GM19351 (cell line): ENCODE measurements at regions not wholly inside any gene's neighbourhood (a gene's known extent, or its start where the extent isn't known, plus 50 kb on each side); places are given as distances from the start of the nearest gene placed in this dataset.
A peak's percentile ranks its signal among the peaks of the same experiment; 100 is the strongest.

Experiments
- ATAC-seq: cut with Tn5 transposase; IDR thresholded peaks from one replicate; pipeline ENCODE4 v1.9.1; 2021; ENCODE audit warnings: mild to moderate bottlenecking, moderate library complexity; ENCODE audit not compliant: unreplicated experiment

DNA sequence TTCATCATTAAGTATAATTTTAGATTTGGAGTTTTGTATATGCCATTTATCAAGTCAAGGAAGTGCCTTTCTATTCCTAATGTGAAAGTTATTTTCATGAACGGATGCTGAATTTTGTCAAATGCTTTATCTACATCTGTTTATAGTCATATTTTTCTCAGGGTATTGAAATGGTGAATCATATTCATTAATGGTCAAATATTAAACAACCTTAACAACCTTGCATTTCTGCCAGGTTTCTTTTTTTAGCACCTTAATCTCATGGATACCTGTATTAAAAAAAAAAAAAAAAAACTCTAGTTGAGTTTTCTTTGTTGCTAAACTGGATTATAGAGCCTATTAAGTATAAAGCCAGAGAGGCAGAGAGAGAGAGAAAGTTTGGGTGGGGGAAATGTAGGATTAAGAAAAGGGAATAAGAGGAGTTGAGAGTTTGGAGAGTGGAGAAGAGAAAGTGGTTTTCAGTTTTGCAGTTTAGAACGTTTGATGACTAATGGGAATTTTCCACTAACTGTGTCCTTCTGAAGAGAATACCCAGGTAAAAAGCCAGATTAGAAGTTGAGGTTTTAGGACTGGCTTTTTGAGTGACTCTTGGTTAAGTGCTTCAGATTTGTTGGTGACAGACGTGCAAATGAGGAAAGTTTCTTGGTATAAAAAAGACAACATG lies 305.0 kb downstream of the HLX start:
- no peak for ATAC-seq

DNA sequence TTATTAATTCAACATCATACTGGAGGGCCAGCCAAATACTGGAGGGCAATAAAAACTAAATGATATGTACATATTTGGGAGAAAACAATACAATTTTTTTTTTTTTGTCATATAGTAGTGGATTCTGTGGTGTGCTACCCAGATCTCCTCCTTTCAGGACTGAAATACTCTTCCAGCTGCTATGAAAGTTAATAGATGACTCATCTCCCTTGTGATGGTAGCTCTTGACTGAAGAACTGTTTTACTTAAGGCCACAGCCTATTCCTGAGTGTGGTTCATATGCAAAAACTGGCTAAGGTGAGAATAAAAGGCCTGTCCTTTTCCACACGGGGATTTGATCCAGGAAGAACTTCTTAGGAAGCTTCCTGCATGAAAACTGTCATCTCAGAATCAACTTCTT lies 307.9 kb downstream of the HLX start:
- ATAC-seq, result peak; percentile 73

DNA sequence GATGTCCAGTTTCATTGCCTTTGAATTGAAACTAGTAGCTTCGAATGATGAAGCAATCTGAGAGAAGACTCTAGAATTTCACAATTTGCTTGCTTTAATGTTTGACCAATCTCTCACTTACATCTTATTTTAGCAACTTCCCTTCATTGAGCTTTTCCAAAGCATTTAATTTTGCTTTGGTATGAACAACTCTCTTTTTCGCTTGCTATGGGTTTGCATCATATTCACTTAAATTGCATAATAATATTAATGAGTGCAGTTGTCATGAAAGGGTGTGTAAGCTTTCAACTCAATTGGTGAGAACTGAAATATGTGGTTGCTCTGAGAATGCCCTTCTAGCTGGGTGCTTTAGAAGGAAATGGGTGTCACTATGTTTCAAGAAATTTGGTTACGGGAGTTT lies 309.2 kb downstream of the HLX start:
- ATAC-seq, result no peak

DNA sequence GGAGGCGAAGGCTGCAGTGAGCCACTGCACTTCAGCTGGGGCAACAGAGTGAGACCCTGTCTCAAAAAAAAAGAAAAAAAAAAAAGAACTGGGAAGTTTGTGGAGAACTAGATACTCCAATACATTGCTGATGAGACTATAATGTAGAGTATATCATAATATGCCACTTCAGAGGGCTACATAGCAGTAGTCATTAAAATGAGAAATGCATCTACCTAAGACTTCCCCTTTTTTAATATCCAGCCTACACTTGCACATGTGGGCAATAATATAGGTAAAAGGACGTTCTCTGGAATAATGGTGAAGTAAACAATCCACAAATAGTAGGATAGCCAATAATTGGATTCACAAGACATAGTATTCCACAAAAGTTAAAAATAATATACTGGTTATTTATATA lies 311.0 kb downstream of the HLX start:
- no peak for ATAC-seq

DNA sequence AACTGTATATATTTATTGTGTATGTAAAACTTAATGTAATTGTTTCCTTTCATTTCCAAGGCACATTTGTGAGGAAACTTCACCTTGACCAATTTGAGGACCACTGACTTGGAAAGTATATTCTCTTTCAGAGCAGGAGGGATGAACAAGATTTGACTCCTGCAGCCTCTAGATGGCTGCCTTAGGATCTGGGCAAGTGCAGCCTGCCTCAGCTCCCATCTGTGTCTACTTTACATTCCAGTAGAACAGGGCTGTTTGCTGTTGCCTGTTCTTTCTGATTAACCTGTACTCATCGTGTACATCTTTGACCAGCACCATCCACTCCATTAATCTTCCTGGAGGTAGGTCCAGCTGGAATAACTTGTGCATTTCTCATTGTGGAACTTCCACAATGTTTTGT lies 312.8 kb downstream of the HLX start:
- no peak for ATAC-seq

DNA sequence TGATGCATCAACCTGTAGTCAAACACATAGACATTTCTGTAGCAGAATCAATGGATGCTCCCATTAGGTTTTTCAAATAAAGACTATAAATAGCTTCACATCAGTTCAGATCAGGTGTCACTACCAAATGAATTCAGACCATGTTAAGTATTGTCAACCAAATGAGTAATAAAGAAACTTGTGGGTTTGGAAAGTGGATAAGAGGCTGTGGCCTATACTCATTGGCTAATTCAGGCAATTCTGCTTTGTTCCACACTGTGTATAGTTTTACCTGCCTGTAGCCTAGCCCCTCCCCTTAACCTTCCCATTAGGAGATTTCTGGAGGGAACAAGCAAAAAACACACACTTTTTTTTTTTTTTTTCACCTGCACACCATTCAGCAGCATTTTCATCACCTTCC lies 321.2 kb downstream of the HLX start:
- peak; percentile 82 for ATAC-seq

DNA sequence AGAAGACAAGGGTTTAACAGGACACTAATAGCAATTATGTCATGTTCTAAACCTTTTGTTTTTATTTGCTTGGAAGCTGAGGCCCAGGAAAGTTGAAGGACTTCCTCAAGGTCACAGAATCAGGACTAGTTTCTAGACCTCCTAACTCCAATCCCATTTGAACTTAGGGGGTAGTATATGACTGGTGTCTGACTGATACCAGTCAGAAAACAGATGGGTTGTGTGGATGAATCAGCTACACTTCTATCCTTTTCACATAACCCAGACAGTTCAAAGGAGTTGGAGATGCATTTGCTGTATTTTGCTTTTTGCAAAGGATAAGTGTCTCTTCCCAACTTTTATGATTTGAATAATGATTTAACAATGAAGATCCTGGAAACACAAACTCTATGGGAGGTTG lies 322.5 kb downstream of the HLX start:
- no peak for ATAC-seq

DNA sequence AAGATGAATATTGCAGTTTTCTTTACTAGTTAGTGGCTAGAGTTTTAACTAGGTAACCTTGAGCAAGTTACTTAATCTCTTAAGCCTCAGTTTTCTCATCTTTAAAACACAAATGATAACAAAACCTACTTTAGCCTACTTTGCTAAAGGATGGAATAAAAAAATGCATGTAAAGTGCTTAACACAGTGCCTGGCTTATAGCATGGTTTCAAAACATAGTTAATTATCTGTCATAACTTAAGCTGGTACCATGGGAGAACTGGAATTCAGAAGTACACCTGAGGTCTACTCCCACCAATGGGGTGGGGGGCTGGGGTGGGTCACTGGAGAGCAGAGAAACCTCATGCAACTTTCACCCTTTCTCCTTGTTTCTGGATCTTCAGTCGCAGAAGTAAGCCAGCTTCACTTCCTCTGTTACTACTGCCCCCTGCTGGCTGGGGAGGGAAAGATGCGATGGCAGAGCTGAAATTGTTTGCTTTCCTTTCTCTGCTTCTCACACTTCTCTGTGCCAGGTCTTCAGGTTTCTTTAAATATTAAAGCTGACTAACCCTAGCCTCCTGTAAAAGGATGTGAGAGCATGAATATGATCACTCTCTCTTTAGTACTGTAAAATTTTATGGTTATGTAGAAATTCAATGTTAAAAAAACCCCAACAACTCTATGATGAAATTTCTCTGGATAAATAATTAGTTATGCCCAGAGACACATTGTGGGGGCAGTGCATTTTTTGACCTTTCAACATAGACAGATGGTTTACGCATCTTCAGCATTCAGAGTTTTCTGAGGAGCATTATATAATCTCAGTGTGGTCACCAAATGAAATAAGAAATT lies 324.2 kb downstream of the HLX start:
- ATAC-seq, result peak; percentile 68

DNA sequence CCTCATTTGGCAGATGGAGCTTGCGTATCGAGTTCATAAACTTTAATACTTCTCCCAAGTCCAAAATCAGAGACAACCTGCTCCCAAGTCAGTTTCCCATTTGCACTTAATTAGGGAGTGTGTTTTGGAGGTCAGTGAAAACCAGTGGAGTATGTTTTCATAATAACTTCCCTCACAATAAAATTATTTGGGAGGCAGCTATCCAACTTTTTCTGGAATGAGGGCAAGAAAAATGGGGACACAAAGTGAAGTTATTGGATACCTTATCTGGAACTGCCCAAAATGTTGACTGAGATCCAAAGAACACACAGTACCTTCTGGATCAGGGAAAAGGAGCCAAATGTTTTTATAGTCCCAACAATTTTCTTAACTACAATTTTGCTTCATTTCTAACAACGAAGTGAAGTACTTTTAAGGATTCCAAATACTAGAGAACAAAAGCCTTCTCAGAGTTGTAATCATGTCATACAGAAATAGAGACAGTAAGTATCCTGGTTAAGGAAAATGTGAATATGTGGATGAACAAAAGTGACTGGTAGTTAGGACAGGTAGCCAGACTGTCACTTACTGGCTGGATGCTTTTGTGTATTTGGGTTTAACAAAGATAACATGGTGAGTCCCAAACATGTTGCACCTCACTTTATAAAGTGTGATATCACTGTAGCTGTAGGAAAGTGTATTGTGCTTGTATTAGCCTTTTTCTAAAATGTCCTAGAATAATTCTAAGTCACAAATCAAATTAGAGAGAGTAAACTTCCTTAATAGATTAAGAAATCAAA lies 325.0 kb downstream of the HLX start:
- ATAC-seq, result no peak

DNA sequence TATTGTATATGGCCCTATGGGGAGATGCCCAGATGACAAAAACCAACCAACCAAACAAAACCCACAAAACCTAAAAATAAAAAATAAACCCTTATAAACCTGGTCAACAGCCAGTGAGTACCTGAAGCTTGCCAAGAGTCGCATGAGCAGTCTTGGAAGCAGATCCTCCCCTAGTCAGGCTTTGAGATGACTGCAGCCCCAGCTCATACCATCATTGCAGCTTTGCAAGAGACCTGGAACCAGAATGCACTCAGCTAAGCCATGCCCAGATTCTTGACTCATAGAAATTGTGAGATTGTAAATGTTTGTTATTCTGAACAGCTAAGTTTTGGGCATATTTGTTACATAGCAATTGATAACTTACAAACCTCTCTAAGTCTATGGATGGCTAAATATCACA lies 326.8 kb downstream of the HLX start:
- ATAC-seq, result no peak

DNA sequence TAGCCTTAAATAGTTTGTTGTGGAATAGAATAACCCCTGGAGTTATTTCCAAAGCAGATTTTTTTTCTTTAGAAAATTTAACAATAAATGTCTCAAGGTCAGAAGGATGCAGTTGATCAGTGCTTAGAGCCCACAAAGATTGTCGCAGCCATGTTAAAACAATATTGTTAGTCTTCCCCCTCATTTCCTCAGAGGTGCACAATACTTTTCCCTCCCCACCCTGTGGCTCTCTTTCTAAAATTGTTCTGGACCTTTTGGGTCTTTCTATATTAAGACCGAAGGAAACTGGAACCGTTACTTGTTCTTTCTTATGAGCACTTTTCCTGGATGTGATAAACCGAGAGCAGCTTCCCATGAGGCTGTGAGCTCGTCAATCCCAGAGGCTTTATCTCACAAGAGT lies 333.7 kb downstream of the HLX start:
- no peak for ATAC-seq

DNA sequence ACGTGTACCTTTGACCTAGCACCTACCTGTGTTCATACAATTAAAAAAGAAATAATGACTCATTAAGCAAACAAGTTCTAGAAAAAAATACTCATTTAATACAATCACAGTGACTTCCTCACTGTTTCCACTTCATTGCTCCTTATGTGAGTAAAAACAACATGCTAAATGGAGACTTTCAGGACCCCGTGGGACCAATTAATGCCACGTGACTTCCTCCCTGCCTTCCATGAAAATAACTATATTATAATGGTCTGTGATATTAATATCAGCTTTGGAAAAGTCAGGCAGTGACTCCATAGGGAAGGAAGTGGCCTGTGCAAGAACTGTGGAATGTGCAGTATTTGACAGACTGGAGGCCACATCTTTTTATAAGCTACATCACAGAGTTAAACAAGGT lies 337.8 kb downstream of the HLX start:
- no peak for ATAC-seq

DNA sequence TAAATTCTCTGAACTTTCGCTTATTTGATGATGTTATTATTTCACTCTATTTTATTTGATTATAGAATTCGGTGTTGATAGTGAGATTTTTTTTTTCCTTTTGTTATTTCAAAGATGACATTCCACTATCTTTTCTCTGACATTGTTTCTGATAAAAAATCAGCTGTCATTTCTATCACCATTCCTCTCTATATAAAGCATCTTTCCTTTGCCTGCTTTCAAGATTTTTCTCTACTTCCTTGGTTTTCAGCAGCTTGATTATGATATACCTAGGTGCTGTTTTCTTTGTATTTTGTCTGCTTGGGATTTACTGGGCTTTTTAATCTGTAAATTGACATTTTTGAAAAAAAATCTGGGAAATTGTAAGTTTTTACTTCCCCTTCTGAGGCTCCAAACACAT lies 344.0 kb downstream of the HLX start:
- no peak for ATAC-seq

DNA sequence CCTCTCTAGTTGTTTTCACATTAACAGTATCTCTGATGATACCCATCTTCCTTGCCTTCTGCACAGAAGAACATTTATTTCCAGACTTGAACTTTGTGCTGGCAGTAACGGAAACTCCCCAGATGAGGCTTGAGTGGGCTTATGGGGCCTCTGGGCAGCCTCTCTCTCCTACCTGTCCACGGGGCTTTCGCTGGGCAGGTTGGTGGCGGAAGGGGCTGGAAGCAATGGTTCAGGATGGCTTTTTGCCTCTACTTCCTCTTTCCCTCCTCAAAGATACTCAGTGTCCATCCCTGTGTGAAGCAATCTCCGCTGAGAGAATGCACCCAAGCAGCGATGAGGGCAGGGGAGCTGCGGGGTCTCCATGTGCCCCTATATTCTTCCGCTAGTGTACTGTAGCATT lies 348.2 kb downstream of the HLX start:
- ATAC-seq, result peak; percentile 13

DNA sequence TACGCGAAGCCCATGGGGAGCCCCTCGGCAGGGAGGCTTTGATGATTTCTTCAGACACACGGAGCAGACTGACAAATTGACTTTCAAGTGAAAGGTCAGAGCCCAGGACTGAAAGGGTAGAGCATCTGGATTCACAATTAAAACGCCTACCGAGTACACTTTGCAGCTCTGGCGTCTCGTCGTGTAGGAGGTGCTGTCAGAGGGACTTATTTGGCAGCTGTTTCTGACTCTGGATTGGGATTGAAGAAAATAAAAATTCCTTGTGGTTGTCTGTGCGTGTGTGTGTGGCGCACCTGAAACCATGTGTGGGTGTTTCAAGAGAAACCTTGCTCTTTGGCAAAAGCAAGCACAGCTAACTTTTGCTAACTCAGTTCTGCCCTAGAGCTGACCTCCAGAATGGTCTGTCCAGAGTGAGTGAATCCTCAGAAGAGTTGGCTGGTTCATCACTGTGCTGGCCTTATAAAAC lies 348.7 kb downstream of the HLX start:
- ATAC-seq, result peak; percentile 66

DNA sequence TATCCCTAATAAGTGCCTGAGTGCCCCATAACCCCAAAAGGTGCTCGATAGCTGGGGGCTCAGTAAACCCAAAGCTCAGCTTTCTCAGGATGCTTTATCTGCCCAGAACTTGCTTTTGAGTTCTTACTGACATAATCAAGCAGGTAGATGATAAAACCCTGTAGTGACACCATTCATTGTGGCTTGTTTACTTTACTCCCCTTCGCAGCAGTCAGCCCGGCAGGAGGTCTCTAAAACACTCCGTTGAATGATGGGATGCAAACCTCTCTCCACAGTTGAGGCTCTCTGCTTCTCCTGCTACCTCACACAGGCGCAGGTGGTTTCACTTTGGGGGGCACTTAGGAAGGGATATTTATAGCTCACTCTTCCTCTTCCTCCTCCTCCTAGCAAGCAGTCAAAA lies 349.4 kb downstream of the HLX start:
- no peak for ATAC-seq

DNA sequence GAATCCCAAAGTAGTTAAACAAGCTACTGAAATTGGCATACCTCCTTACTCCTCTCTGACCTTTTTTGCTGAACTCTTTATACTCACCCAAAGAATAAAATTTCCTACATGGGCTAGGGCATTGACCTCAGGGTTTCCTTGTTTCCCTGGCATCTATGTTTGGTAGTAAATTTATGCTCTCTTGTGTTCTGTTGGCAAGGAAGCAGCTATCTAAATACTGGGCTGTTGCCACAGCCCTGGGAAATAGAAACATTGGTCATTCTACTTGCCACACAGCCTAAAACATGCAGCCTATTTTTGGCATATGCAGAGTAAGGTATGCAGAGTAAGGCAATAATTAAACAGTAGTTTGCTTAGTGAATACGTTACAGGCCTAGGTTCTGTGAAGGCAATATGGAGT lies 351.4 kb downstream of the HLX start:
- ATAC-seq, result no peak

DNA sequence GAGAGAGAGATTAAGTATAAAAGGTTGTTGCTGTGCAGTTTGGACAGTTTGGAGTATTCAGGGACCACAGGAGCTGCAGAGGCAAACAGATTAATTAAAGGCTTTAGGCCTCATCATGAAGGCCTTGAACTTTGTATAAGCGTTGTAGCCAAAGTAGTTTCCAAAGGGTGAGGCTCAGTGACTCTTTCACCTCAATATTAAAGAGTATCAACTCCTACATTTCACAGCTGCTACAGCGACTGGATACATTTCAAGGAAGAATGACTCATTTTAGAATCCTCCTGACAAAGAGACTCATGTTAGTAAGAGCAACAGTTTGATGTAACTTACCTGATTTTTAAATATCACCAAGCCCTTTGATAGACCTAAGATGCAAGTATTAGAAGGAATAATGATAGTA lies 355.5 kb downstream of the HLX start:
- ATAC-seq, result no peak

DNA sequence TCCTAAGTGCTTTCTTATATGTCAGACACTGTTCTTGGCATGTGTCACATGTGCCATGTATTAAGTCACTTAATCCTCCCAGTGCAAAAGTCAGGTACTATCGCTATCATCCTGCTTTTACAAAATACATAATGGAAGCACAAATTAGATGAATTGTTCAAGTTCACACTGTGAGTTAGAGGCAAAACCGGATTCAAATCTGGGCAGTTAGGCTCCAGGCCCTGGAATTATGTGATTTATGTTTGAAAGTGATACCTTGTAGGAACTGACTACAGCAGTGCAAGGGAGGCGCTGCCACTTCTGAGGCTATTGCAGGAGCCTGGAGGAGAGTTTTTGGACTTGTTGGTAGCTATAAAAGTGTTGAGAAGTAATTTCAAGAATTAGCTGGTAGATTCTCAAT lies 358.3 kb downstream of the HLX start:
- ATAC-seq, result no peak

DNA sequence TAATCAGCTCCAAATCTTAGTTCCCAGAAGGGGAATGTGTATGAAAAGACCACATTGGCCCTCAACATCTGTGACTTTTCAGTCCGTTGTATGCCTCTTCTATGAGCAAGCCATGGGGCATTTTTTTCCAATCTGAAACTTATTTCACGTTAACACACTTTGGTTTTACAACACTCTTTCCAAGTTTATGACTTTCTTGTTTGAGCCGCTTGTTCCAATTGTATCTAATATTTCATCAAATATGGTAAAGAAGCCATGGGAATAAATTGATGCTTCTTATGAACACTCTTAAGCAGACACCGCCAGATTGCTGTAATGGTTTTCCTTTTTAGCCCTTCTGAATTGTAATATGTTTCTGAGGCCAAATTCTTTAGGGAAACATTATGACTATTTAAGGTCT lies 359.9 kb downstream of the HLX start:
- no peak for ATAC-seq

DNA sequence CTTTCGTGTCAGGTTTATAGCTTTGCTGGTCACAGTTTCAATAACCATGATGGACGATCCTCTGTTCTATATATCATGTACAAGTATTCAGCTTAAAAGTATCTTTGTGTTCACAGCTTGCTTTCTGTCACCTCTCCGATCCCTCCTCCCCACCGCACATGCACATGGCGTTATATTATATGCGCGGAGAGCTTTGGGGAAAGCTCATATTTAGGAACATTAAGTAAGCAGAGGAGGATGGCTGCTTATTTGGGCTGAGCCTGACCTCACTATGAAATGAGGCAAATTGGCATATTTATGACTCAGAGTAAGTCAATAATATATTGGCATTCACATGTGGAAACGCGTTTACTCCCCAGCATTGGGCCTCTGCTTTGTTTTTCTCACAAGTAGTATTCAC lies 360.5 kb downstream of the HLX start:
- ATAC-seq, result no peak

DNA sequence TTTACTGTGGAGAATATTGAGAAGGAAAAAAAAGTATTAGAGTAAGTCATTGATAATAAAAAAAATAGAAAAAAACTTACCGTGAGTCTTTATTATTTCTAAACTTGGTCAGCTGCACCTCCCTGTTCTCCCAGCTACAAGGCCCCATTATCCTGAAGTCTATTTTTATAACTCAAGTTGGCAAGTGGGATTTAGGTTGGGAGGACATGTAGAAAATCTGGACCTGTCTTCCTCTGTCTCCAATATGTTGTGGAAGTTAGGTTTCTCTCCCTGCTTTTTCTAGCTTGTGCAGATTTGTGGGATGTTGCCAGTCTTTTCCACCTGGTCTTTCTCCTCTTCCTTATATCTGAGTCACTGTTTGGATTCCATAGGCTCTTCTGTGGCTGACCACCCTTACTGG lies 361.4 kb downstream of the HLX start:
- no peak for ATAC-seq
